ENCODE measurements at regions not wholly inside any gene's neighbourhood (a gene's known extent, or its start where the extent isn't known, plus 50 kb on each side); places are given as distances from the start of the nearest gene placed in this dataset.

GRCh38 chr2:590214-591175 is 86.7 kb downstream of the TMEM18 start:
- no peak overlapping the region for H3K9ac ChIP-seq (ENCODE audit: low read length)
- no peaks in the 10 kb centered on the region for H3K79me2 ChIP-seq (ENCODE audit: low read length)
- TF ChIP-seq CTCF (IDR thresholded peaks at IDR 0.05; ENCODE audit: low read depth, low read length) (no peak), EZH2phosphoT487 (IDR thresholded peaks at IDR 0.05; ENCODE audit: low read depth) (no peak)
- H3K27me3 ChIP-seq (ENCODE audit: low read depth, low read length): no peaks in the 10 kb centered on the region
- H4K20me1 ChIP-seq (ENCODE audit: insufficient read depth, low read length): no peaks in the 10 kb centered on the region
- no peak overlapping the region for H3K4me2 ChIP-seq (ENCODE audit: low read length)
- H3K4me1 ChIP-seq (ENCODE audit: low read length): no peaks in the 10 kb centered on the region
- no peaks in the 10 kb centered on the region for H3K36me3 ChIP-seq (replicated peaks; ENCODE audit: low read depth, low read length)
- H3K27ac ChIP-seq (ENCODE audit: low read length): no peak overlapping the region
- no peak overlapping the region for H3K4me3 ChIP-seq (ENCODE audit: low read length)
- no peak overlapping the region for H2AFZ ChIP-seq (ENCODE audit: low read depth, low read length)
- no peaks in the 10 kb centered on the region for H3K9me3 ChIP-seq (ENCODE audit: insufficient read depth, low read length)

GRCh38 chr2:589281-590130 is 87.7 kb downstream of the TMEM18 start:
- H3K9me3 ChIP-seq (ENCODE audit: insufficient read depth, low read length): no peaks in the 10 kb centered on the region
- TF ChIP-seq EZH2phosphoT487 (IDR thresholded peaks at IDR 0.05; ENCODE audit: low read depth) (no peak), CTCF (IDR thresholded peaks at IDR 0.05; ENCODE audit: low read depth, low read length) (no peak)
- no peaks in the 10 kb centered on the region for H3K79me2 ChIP-seq (ENCODE audit: low read length)
- no peaks in the 10 kb centered on the region for H3K36me3 ChIP-seq (replicated peaks; ENCODE audit: low read depth, low read length)
- no peak overlapping the region for H3K27ac ChIP-seq (ENCODE audit: low read length)
- no peak overlapping the region for H3K4me2 ChIP-seq (ENCODE audit: low read length)
- H3K4me3 ChIP-seq (ENCODE audit: low read length): no peak overlapping the region
- H4K20me1 ChIP-seq (ENCODE audit: insufficient read depth, low read length): no peaks in the 10 kb centered on the region
- no peak overlapping the region for H3K9ac ChIP-seq (ENCODE audit: low read length)
- no peak overlapping the region for H2AFZ ChIP-seq (ENCODE audit: low read depth, low read length)
- no peaks in the 10 kb centered on the region; the same call in 1 of the 2 replicates for H3K27me3 ChIP-seq (ENCODE audit: low read depth, low read length)
- H3K4me1 ChIP-seq (ENCODE audit: low read length): no peaks in the 10 kb centered on the region

GRCh38 chr2:588074-588645 is 89.0 kb downstream of the TMEM18 start:
- H2AFZ ChIP-seq (ENCODE audit: low read depth, low read length): no peak overlapping the region
- H3K36me3 ChIP-seq (replicated peaks; ENCODE audit: low read depth, low read length): no peaks in the 10 kb centered on the region
- no peak overlapping the region for H3K9ac ChIP-seq (ENCODE audit: low read length)
- H4K20me1 ChIP-seq (ENCODE audit: insufficient read depth, low read length): no peaks in the 10 kb centered on the region
- H3K79me2 ChIP-seq (ENCODE audit: low read length): no peaks in the 10 kb centered on the region
- TF ChIP-seq CTCF (IDR thresholded peaks at IDR 0.05; ENCODE audit: low read depth, low read length): no peak
- TF ChIP-seq EZH2phosphoT487 (IDR thresholded peaks at IDR 0.05; ENCODE audit: low read depth): no peak
- no peaks in the 10 kb centered on the region for H3K4me1 ChIP-seq (ENCODE audit: low read length)
- H3K27me3 ChIP-seq (ENCODE audit: low read depth, low read length): no peaks in the 10 kb centered on the region; the same call in 1 of the 2 replicates
- no peak overlapping the region for H3K4me3 ChIP-seq (ENCODE audit: low read length)
- no peak overlapping the region for H3K4me2 ChIP-seq (ENCODE audit: low read length)
- H3K9me3 ChIP-seq (ENCODE audit: insufficient read depth, low read length): no peaks in the 10 kb centered on the region
- H3K27ac ChIP-seq (ENCODE audit: low read length): no peak overlapping the region

Measured in OCI-LY3 (cell line).